Testis (tissue), 2 donors: ENCODE measurements at regions not wholly inside any gene's neighbourhood (a gene's known extent, or its start where the extent isn't known, plus 50 kb on each side); places are given as distances from the start of the nearest gene placed in this dataset.

Source experiments
- CTCF ChIP-seq, 3 experiments: fragments of 450-650 bp in 2 of 3; fragments of 200-600 bp in 1 of 3; sonication (generic) in 1 of 3; IDR thresholded peaks; one replicate each; pipeline ENCODE4 v1.5.1; 2016 to 2019; ENCODE audit warnings: antibody characterized with exemption in 3 of 3, mild to moderate bottlenecking in 2 of 3, moderate library complexity in 1 of 3
- POLR2A ChIP-seq: fragments of 450-650 bp; IDR thresholded peaks from one replicate; pipeline ENCODE4 v1.6.1; 2017; ENCODE audit warnings: antibody characterized with exemption, mild to moderate bottlenecking, moderate library complexity

- no peak for TF ChIP-seq CTCF (IDR thresholded peaks at IDR 0.05)
- TF ChIP-seq POLR2A = no peak
Measured at GRCh38 chr12:115473257-115473956, 789.4 kb upstream of the TBX3 start.
